ENCODE measurements at regions not wholly inside any gene's neighbourhood (a gene's known extent, or its start where the extent isn't known, plus 50 kb on each side); places are given as distances from the start of the nearest gene placed in this dataset.

DNA sequence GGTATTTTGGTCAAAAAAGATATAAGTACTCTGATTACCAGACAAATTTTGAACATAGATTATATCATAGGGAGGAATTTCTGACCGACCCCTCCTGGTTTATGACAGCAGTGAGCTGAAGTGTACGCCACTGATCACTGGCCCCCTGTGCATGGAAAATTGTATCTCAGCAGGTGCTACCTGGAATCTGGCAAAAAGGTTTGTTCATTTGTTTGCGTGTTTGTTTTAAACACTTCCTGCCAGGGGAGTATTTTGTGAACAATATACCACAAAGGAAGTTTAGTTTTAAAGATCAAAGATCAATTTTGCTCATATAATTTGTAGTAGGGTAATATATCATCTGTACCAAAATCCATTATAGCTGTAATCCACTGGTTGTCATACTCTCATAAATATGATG lies 219.7 kb upstream of the TENM3 start:
- H3K4me3 ChIP-seq (ENCODE audit: low read depth in 1 of 2, low read length in 1 of 2): no peak overlapping the region
- H3K36me3 ChIP-seq: no peaks in the 10 kb centered on the region
- no peaks in the 10 kb centered on the region for H3K9me3 ChIP-seq

DNA sequence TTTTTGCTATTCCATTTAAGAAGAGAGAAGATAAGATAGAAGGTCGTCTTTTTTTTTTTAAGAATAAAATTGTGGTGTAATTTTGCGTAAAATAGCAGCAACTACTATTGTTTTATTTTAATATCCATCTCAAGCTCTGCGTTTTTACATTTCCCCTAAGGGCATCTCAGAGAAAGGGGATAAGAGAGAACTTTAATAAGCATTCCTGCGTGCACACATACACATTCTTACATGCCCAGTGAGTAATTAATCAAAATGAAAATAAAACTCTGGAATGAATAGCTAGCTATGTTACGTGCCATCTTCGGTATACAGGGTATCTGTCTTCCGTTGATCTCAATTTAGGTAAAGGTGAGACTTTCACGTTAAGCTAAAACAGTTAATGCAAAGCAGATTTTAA lies 200.3 kb upstream of the TENM3 start:
- H3K4me1 ChIP-seq (ENCODE audit: control insufficient read depth in 1 of 2, insufficient read depth in 1 of 2, low read depth in 1 of 2, low read length in 1 of 2): no peaks in the 10 kb centered on the region
- H3K27ac ChIP-seq: no peak overlapping the region
- H3K27me3 ChIP-seq: no peaks in the 10 kb centered on the region
- H3K9me3 ChIP-seq: no peaks in the 10 kb centered on the region
- no peak for TF ChIP-seq CTCF (IDR thresholded peaks at IDR 0.05)
- H3K36me3 ChIP-seq: no peaks in the 10 kb centered on the region
- H3K4me3 ChIP-seq (ENCODE audit: low read depth in 1 of 2, low read length in 1 of 2): no peak overlapping the region

More for the DNA sequence above, 219.7 kb upstream of the TENM3 start:
- TF ChIP-seq CTCF (IDR thresholded peaks at IDR 0.05): no peak
- H3K27me3 ChIP-seq: no peaks in the 10 kb centered on the region
- no peak overlapping the region for H3K27ac ChIP-seq
- no peaks in the 10 kb centered on the region for H3K4me1 ChIP-seq (ENCODE audit: control insufficient read depth in 1 of 2, insufficient read depth in 1 of 2, low read depth in 1 of 2, low read length in 1 of 2)

DNA sequence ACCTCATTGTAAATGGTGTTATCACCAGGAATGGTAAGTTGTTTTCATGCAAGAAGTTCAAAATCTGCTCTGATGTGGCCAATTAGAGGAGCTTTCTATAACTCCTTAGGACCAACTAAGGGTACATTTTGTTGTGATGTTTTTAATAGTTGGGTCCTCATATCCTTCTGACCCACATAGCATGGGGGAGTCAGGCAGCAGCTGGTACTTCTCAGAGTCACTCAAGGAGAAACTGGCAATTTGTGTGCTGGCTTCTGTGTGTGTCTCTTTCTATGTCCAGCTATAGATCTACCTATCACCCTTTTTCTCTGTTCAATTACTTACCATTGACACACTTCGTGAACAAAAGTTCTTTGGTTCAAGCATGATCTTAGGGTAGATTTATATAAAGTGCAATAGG lies 194.3 kb upstream of the TENM3 start:
- Histone ChIP-seq H3K9me3 (no peaks in the 10 kb centered on the region), H3K27ac (no peak overlapping the region), H3K27me3 (no peaks in the 10 kb centered on the region), H3K4me3 (ENCODE audit: low read depth in 1 of 2, low read length in 1 of 2) (no peak overlapping the region), H3K36me3 (no peaks in the 10 kb centered on the region), H3K4me1 (ENCODE audit: control insufficient read depth in 1 of 2, insufficient read depth in 1 of 2, low read depth in 1 of 2, low read length in 1 of 2) (no peaks in the 10 kb centered on the region)
- no peak for TF ChIP-seq CTCF (IDR thresholded peaks at IDR 0.05)

- no peak for TF ChIP-seq CTCF (IDR thresholded peaks at IDR 0.05)
- no peak overlapping the region for H3K27ac ChIP-seq
- no peak overlapping the region for H3K4me3 ChIP-seq (ENCODE audit: low read depth in 1 of 2, low read length in 1 of 2)
- H3K4me1 ChIP-seq (ENCODE audit: control insufficient read depth in 1 of 2, insufficient read depth in 1 of 2, low read depth in 1 of 2, low read length in 1 of 2): no peaks in the 10 kb centered on the region
- no peaks in the 10 kb centered on the region for H3K9me3 ChIP-seq
- no peaks in the 10 kb centered on the region for H3K27me3 ChIP-seq
- H3K36me3 ChIP-seq: no peaks in the 10 kb centered on the region
These were observed 186.3 kb upstream of the TENM3 start for GRCh38 chr4:182056866-182057265.

DNA sequence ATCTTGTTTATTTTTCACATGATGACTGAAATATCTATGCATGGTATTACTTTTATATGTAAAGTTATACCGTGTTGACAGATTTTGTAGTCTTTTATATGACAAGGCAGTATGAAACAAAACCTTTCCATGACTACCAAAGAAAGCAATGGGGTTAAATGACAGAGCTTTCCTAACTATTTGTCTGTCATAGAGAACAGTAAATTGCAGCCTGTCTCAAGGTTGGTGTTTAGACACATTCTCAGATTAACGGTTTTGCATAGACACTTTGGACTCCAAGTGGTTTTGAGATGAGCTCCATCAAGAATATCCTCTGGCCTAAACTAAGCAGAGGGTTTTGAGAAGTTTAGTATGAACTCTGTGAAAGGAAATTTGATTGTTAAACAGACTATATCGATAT lies 180.7 kb upstream of the TENM3 start:
- H3K4me1 ChIP-seq (ENCODE audit: control insufficient read depth in 1 of 2, insufficient read depth in 1 of 2, low read depth in 1 of 2, low read length in 1 of 2): no peaks in the 10 kb centered on the region
- TF ChIP-seq CTCF (IDR thresholded peaks at IDR 0.05): no peak
- H3K27ac ChIP-seq: no peak overlapping the region
- no peak overlapping the region for H3K4me3 ChIP-seq (ENCODE audit: low read depth in 1 of 2, low read length in 1 of 2)
- no peaks in the 10 kb centered on the region for H3K27me3 ChIP-seq
- no peaks in the 10 kb centered on the region for H3K9me3 ChIP-seq
- no peaks in the 10 kb centered on the region for H3K36me3 ChIP-seq

GRCh38 chr4:182062936-182063335 lies 180.3 kb upstream of the TENM3 start:
- no peak for TF ChIP-seq CTCF (IDR thresholded peaks at IDR 0.05)
- Histone ChIP-seq H3K9me3 (no peaks in the 10 kb centered on the region), H3K27me3 (no peaks in the 10 kb centered on the region), H3K27ac (no peak overlapping the region), H3K4me1 (ENCODE audit: control insufficient read depth in 1 of 2, insufficient read depth in 1 of 2, low read depth in 1 of 2, low read length in 1 of 2) (no peaks in the 10 kb centered on the region), H3K36me3 (no peaks in the 10 kb centered on the region), H3K4me3 (ENCODE audit: low read depth in 1 of 2, low read length in 1 of 2) (no peak overlapping the region)
